ENCODE measurements at regions not wholly inside any gene's neighbourhood (a gene's known extent, or its start where the extent isn't known, plus 50 kb on each side); places are given as distances from the start of the nearest gene placed in this dataset.

- DNase-seq (ENCODE audit: low read depth in 2 of 2), result no peak
- no peaks in the 10 kb centered on the region for H3K36me3 ChIP-seq (ENCODE audit: control insufficient read depth, insufficient read depth, low read length)
- no peak overlapping the region for H3K9ac ChIP-seq (ENCODE audit: insufficient read depth, low read length)
- no peak overlapping the region for H3K4me3 ChIP-seq (replicated peaks in 1 of 4; ENCODE audit: control extremely low read depth in 1 of 4, insufficient read depth in 1 of 4, low read depth in 3 of 4, low read length in 4 of 4)
- H2AFZ ChIP-seq (ENCODE audit: low read length), result no peak overlapping the region
- no peaks in the 10 kb centered on the region for H3K79me2 ChIP-seq (ENCODE audit: control insufficient read depth, insufficient read depth, low read length)
- H4K20me1 ChIP-seq (ENCODE audit: control insufficient read depth, extremely low read depth, insufficient read depth, low read length), result no peaks in the 10 kb centered on the region
- TF ChIP-seq CTCF (conservative IDR thresholded peaks at IDR 0.05 in 1 of 2, IDR thresholded peaks at IDR 0.05 in 1 of 2; ENCODE audit: low read depth in 1 of 2, low read length in 2 of 2) (no peak), EZH2 (IDR thresholded peaks at IDR 0.05; ENCODE audit: low read length, missing control alignments) (no peak)
- no peaks in the 10 kb centered on the region for H3K9me3 ChIP-seq (ENCODE audit: control insufficient read depth, insufficient read depth, low read depth, low read length)
- no peak overlapping the region for H3K27ac ChIP-seq (ENCODE audit: insufficient read depth, low read length)
- no peaks in the 10 kb centered on the region for H3K4me1 ChIP-seq (ENCODE audit: control insufficient read depth, extremely low read depth, insufficient read depth, low read length)
- no peak overlapping the region for H3K4me2 ChIP-seq (ENCODE audit: extremely low read depth, insufficient read depth, low read length)
- H3K27me3 ChIP-seq (ENCODE audit: control insufficient read depth, insufficient read depth, low read length), result no peaks in the 10 kb centered on the region
Measured at GRCh38 chr2:156647377-156648010, 211.3 kb downstream of the GPD2 start.

DNA sequence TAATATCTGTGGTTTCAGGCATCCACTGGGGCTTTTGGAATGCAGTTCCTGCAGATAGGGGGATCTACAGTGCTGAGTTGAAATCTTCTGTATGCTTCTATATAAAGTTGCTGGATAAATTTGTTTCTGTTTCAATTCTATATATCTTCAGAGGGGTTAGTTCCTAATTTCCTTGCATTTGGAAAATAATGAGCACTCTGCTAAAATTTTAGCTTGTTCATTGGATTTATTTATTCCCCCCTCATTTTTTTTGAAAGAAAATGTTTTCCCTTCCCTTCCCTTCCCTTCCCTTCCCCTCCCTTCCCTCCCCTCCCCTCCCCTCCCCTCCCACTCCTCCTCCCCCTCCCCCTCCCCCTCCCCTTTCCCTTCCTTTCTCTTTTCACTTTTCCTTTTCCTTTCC, 212.3 kb downstream of the GPD2 start:
- H3K79me2 ChIP-seq (ENCODE audit: control insufficient read depth, insufficient read depth, low read length), result no peaks in the 10 kb centered on the region
- no peaks in the 10 kb centered on the region for H3K4me1 ChIP-seq (ENCODE audit: control insufficient read depth, extremely low read depth, insufficient read depth, low read length)
- no peak overlapping the region for H3K4me3 ChIP-seq (replicated peaks in 1 of 4; ENCODE audit: control extremely low read depth in 1 of 4, insufficient read depth in 1 of 4, low read depth in 3 of 4, low read length in 4 of 4)
- no peaks in the 10 kb centered on the region for H3K9me3 ChIP-seq (ENCODE audit: control insufficient read depth, insufficient read depth, low read depth, low read length)
- no peak overlapping the region for H3K9ac ChIP-seq (ENCODE audit: insufficient read depth, low read length)
- H3K4me2 ChIP-seq (ENCODE audit: extremely low read depth, insufficient read depth, low read length), result no peak overlapping the region
- no peaks in the 10 kb centered on the region for H4K20me1 ChIP-seq (ENCODE audit: control insufficient read depth, extremely low read depth, insufficient read depth, low read length)
- no peak overlapping the region for H2AFZ ChIP-seq (ENCODE audit: low read length)
- no peaks in the 10 kb centered on the region for H3K27me3 ChIP-seq (ENCODE audit: control insufficient read depth, insufficient read depth, low read length)
- H3K36me3 ChIP-seq (ENCODE audit: control insufficient read depth, insufficient read depth, low read length), result no peaks in the 10 kb centered on the region
- H3K27ac ChIP-seq (ENCODE audit: insufficient read depth, low read length), result no peak overlapping the region
- no peak for DNase-seq (ENCODE audit: low read depth in 2 of 2)
- TF ChIP-seq CTCF (conservative IDR thresholded peaks at IDR 0.05 in 1 of 2, IDR thresholded peaks at IDR 0.05 in 1 of 2; ENCODE audit: low read depth in 1 of 2, low read length in 2 of 2), result no peak
- TF ChIP-seq EZH2 (IDR thresholded peaks at IDR 0.05; ENCODE audit: low read length, missing control alignments), result no peak

GRCh38 chr2:156649596-156649995, 213.4 kb downstream of the GPD2 start:
- Histone ChIP-seq H3K4me2 (ENCODE audit: extremely low read depth, insufficient read depth, low read length) (no peak overlapping the region), H4K20me1 (ENCODE audit: control insufficient read depth, extremely low read depth, insufficient read depth, low read length) (no peaks in the 10 kb centered on the region)

More at GRCh38 chr2:156649596-156649995, 213.4 kb downstream of the GPD2 start:
- H2AFZ ChIP-seq (ENCODE audit: low read length), result no peak overlapping the region
- no peak overlapping the region for H3K4me3 ChIP-seq (replicated peaks in 1 of 4; ENCODE audit: control extremely low read depth in 1 of 4, insufficient read depth in 1 of 4, low read depth in 3 of 4, low read length in 4 of 4)
- DNase-seq (ENCODE audit: low read depth in 2 of 2), result peak; percentile 3 to 21
- H3K79me2 ChIP-seq (ENCODE audit: control insufficient read depth, insufficient read depth, low read length), result no peaks in the 10 kb centered on the region
- H3K9me3 ChIP-seq (ENCODE audit: control insufficient read depth, insufficient read depth, low read depth, low read length), result no peaks in the 10 kb centered on the region
- H3K4me1 ChIP-seq (ENCODE audit: control insufficient read depth, extremely low read depth, insufficient read depth, low read length), result no peaks in the 10 kb centered on the region
- H3K36me3 ChIP-seq (ENCODE audit: control insufficient read depth, insufficient read depth, low read length), result no peaks in the 10 kb centered on the region
- no peaks in the 10 kb centered on the region for H3K27me3 ChIP-seq (ENCODE audit: control insufficient read depth, insufficient read depth, low read length)
- H3K27ac ChIP-seq (ENCODE audit: insufficient read depth, low read length), result no peak overlapping the region
- TF ChIP-seq CTCF (conservative IDR thresholded peaks at IDR 0.05 in 1 of 2, IDR thresholded peaks at IDR 0.05 in 1 of 2; ENCODE audit: low read depth in 1 of 2, low read length in 2 of 2) (no peak), EZH2 (IDR thresholded peaks at IDR 0.05; ENCODE audit: low read length, missing control alignments) (no peak)
- no peak overlapping the region for H3K9ac ChIP-seq (ENCODE audit: insufficient read depth, low read length)

Measured in fibroblast of lung (primary cell).